NCI-H1930 (cell line): ENCODE measurements at regions not wholly inside any gene's neighbourhood (a gene's known extent, or its start where the extent isn't known, plus 50 kb on each side); places are given as distances from the start of the nearest gene placed in this dataset.
"Not testable (repeated sequence)": the region's sequence is repeated elsewhere in the genome, so short reads cannot be mapped to it uniquely, and the experiment has no call there.

Experiments used
- DNase-seq, 2 experiments: peaks; one replicate each; lab custom pipeline; 2025; lab: John Stamatoyannopoulos, UW

GRCh38 chr18:46229641-46230040 lies 125.5 kb downstream of the HAUS1 start:
- not testable (repeated sequence) for DNase-seq

- no peak for DNase-seq
Observed at GRCh38 chr18:46236156-46236555, 132.0 kb downstream of the HAUS1 start.

GRCh38 chr18:46237891-46238290 lies 133.7 kb downstream of the HAUS1 start:
- no peak for DNase-seq

GRCh38 chr18:46239549-46239948 lies 135.4 kb downstream of the HAUS1 start:
- DNase-seq: no peak

- DNase-seq: no peak
Observed at GRCh38 chr18:46239998-46240397, 135.8 kb downstream of the HAUS1 start.

GRCh38 chr18:46241393-46241792 lies 137.2 kb downstream of the HAUS1 start:
- not testable (repeated sequence) for DNase-seq

GRCh38 chr18:46242183-46242582 lies 138.0 kb downstream of the HAUS1 start:
- DNase-seq: no peak

GRCh38 chr18:46243095-46243494 lies 138.9 kb downstream of the HAUS1 start:
- no peak for DNase-seq

GRCh38 chr18:46243673-46244072 lies 139.5 kb downstream of the HAUS1 start:
- DNase-seq: no peak

- no peak for DNase-seq
Observed at GRCh38 chr18:46246101-46246500, 141.9 kb downstream of the HAUS1 start.

GRCh38 chr18:46247942-46248341 lies 143.8 kb downstream of the HAUS1 start:
- no peak for DNase-seq

- no peak for DNase-seq
Observed at GRCh38 chr18:46250084-46250811, 146.1 kb downstream of the HAUS1 start.

- no peak for DNase-seq
Observed at GRCh38 chr18:46250812-46251173, 146.6 kb downstream of the HAUS1 start.

- no peak for DNase-seq
Observed at GRCh38 chr18:46252759-46253158, 148.6 kb downstream of the HAUS1 start.

- no peak for DNase-seq
Observed at GRCh38 chr18:46253498-46253897, 149.3 kb downstream of the HAUS1 start.

GRCh38 chr18:46256078-46256477 lies 151.9 kb downstream of the HAUS1 start:
- DNase-seq: no peak

- no peak for DNase-seq
Observed at GRCh38 chr18:46257366-46257765, 153.2 kb downstream of the HAUS1 start.

- no peak for DNase-seq
Observed at GRCh38 chr18:46260016-46260878, 156.1 kb downstream of the HAUS1 start.

GRCh38 chr18:46260879-46261143 lies 156.6 kb downstream of the HAUS1 start:
- no peak for DNase-seq

- DNase-seq: no peak
Observed at GRCh38 chr18:46261799-46262198, 157.6 kb downstream of the HAUS1 start.

GRCh38 chr18:46262856-46263255 lies 158.7 kb downstream of the HAUS1 start:
- no peak for DNase-seq

GRCh38 chr18:46264255-46264654 lies 160.1 kb downstream of the HAUS1 start:
- no peak for DNase-seq
